Putamen (tissue), 1 donor: ENCODE measurements at regions not wholly inside any gene's neighbourhood (a gene's known extent, or its start where the extent isn't known, plus 50 kb on each side); places are given as distances from the start of the nearest gene placed in this dataset.

Source experiments
- DNase-seq: peaks from one replicate; pipeline ENCODE4 v3.0.0-alpha.2; 2016; ENCODE audit warnings: low spot score

DNA sequence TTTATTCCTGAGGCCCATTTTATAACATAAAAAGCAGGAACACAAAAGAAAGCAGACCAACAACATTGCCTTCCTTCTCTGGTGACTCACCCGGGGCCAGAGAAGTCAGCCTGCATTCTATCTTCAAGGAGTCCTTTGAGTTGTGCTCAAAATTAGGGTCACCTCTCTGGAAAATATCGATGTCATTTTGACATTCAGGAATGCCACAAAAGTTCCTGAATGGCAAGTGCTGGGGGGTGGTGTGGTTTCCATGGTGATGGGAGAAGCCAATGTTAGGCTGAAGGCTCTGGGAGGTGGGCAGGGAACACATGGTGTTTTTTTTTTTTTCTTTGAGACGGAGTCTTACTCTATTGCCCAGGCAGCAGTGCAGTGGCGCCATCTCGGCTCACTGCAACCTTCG, 159.6 kb downstream of the HAPSTR1 start:
- no peak for DNase-seq

GRCh38 chr16:9254863-9255262, 163.4 kb downstream of the HAPSTR1 start:
- DNase-seq: no peak

DNA sequence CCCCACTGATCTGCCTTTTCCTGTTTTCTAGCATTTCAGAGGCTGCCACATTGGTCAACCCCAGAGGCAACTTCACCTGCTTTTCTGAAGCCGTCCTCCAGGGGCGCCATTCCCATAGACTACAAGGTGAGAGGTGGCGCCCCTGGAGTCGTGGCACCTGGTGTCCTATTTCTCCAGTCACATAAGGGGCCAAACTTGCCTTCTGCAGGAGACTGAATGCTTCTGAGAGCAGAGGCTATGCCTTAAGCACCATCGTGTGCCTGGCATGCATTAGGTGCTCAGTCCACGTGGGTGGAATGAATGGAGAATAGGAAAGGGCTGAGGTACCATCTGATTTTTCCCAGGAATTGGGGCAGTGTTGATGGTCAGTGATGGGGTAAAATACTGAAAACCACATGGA, 164.8 kb downstream of the HAPSTR1 start:
- DNase-seq: no peak

DNA sequence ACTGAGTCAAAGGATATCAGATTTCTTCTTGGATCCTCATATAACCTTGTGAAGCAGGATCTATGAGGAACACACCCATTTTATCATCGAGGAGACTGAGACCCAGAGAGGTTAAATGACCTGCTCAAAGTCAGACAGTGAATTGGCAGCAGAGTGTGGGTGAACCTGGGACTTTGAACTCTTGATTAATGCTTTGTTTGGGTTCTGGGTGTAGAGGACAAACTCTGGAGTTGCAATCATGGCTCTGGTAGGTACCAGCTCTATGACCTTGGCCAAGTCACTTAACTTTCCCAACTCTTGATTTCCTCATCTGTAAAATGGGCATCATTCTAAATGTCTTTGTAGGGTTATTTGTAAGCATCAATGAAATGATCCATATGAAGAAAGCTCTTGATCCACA, 166.4 kb downstream of the HAPSTR1 start:
- no peak for DNase-seq

GRCh38 chr16:9258423-9259051, 167.1 kb downstream of the HAPSTR1 start:
- DNase-seq: peak; percentile 51

DNA sequence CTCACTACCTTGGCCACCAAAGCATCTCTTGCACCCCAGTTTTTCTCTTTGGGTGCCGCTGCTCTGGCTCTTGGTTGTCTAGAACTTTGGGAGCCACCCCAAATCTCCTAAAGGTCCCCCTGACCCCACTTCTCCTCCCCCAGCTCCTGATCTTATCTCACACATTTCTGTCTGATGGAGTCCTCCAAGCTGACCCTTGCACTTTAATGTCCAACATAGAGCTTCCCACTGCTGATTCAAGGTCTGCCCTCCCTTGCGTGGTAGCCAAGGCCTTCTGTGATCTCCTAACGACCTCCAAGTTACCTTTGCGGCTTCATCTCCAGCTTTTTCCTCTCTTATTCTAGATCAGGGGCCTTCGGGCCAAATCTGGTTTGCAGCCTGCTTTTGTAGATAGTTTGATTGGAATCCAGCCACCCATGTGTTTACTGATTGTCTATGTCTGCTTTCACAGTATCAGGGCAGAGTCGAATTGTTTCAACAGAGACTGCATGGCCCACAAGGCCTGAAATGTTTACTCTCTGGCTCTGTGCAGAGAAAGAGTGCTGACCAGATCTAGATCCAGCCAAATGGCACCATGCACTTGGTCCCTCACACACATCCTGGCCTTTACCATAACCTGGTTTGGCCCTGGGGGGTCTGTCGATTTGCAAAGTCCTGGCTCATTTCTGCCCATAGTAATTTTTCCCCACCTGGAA, 168.6 kb downstream of the HAPSTR1 start:
- DNase-seq: no peak

GRCh38 chr16:9260666-9261065, 169.2 kb downstream of the HAPSTR1 start:
- DNase-seq: no peak

GRCh38 chr16:9261376-9261775, 169.9 kb downstream of the HAPSTR1 start:
- no peak for DNase-seq

DNA sequence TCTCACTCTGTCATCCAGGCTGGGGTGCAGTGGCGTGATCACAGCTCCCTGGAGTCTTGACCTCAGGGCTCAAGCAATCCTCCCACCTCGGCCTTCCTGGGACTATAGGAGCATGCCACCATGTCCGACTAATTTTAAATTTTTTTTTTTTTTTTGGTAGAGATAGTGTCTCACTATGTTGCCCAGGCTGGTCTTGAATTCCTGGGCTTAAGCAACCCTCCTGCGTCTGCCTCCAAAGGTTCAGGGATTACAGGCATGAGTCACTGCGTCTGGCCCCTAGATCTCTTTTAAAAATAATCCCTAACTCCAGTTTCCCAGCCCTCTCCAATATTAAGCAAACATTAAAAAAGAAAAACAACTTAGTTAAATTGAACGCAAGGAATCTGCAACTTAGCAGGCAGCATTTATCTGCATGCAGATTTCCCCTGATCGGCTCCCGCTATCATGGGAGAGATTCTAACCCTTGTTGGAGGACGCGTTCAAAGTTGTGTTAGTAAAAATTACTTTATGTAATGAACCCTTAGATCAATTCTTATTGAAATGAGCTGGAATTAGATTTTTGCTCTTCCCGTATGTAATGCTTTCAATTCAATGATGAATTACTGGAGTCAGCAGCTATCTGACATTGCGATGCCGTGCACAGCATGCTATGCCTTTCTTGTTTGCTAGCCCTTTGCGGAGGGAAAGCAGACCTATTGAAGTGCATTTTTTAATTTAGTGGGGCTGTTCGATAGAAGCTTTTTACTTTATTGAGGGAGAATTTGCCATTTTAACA, 171.7 kb downstream of the HAPSTR1 start:
- DNase-seq: no peak

GRCh38 chr16:9264067-9264466, 172.6 kb downstream of the HAPSTR1 start:
- no peak for DNase-seq

DNA sequence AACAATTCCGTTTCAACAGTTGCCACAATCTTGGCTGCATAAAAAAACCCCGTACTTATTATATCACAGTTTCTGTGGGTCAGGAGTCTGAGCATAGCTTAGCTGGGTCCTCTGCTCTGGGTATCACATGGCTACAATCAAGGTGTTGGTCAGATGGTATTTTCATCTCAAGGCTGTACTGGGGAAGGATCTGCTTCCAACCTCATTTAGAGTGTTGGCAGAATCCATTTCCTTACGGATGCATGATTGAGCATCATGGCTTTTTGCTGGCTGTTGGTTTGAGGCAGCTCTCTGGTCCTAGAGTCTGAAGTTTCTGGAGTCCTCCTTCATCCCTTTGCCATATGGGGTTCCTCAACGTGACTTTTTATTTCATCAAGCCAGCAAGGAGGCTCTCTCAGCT, 177.0 kb downstream of the HAPSTR1 start:
- DNase-seq: no peak

GRCh38 chr16:9270424-9270823, 179.0 kb downstream of the HAPSTR1 start:
- no peak for DNase-seq

- DNase-seq: no peak
These were observed 179.5 kb downstream of the HAPSTR1 start for GRCh38 chr16:9270941-9271340.

DNA sequence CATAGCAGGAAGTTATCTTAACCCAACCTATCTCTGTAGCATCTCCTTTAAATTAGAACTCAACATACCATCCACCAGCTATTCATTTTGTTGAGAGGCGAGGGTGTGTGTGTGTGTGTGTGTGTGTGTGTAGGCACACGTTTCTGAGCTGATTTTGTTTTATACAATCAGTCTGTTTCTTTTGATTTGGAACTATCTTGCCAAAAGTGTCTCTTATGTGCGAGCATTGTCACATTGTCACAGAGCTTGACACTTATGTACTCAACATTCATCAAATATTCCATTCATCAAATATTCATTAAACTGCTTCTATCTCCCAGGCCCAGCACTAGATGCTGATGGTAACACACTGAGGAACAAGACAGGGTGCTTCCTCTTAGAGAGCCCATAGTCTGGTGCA, 180.4 kb downstream of the HAPSTR1 start:
- no peak for DNase-seq

DNA sequence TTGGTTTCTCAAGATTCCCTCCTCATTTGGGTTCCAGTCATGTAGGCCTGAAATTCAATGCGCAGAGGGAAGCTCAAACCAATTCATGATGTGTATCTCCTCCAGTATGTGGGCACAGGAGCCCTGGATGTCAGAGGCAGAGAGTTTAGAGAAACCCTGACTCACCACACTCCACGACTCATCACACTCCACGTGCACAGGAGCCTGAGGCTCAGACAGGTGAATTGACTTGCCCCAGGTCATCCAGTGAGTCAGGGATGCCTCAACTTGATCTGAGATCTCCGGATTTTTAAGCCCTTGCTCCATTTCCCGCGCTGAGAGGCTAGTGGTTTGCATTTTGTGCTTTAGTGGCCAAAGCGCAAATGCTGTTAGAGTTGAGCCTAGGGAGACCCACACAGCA, 183.9 kb downstream of the HAPSTR1 start:
- DNase-seq: no peak

- no peak for DNase-seq
These were observed 184.4 kb downstream of the HAPSTR1 start for GRCh38 chr16:9275816-9276354.

DNA sequence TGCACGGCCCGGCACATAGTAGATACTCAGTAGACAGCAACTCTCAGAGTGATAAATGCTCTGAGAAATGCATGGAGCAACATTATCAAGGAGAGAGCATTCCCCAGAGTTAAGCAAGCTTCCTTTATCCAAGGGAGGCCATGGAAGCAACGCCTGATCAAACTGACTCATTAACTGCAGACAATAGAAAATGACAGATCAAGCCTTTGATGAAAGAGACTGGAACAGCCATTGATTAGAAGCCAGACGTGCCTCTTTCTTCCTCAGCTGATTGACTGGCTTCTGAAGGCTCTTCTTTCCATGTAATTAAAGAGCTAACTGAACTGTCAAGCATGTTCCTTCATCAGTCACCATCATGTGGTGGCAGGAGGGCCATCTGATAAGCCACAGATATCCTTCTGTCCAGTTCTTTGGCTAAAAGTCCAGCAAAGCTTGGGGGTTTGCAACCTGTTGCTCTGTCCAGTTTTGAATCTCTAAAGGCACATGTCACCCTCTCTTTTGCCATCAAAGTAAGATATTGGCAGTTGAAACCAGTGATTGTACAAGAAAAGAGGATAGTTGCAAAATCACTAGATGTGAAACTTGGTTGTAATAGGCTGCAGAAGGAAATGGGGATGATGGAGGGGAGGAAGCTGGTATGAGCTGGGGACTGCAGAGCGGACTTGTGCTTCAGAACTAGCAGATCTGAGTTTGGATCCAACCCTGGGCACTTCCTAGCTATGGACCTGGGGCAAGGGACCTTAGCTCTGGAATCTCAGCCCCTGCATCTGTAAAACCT, 188.0 kb downstream of the HAPSTR1 start:
- DNase-seq: no peak

- no peak for DNase-seq
These were observed 188.6 kb downstream of the HAPSTR1 start for GRCh38 chr16:9280069-9280466.

DNA sequence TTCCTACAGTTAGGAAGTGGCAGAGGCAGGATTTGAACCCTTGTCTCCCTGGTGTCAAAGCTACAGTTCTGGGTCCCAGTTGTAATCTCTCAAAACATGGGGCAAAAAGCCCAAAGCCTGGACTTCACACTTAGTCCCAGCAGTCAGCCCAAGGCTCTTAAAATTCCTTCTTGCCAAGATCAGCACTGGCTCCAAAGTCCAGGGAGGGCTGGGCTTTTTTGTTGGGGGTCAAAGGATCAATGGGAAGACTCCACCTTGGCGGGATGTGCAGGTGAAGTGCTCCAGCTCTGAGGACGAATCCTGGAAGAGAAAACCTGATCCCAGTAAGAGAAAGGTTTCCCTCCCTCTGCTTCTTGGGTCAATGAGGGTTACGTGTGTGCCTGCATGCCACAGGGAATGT, 195.5 kb downstream of the HAPSTR1 start:
- no peak for DNase-seq

GRCh38 chr16:9296271-9296590, 204.8 kb downstream of the HAPSTR1 start:
- no peak for DNase-seq

DNA sequence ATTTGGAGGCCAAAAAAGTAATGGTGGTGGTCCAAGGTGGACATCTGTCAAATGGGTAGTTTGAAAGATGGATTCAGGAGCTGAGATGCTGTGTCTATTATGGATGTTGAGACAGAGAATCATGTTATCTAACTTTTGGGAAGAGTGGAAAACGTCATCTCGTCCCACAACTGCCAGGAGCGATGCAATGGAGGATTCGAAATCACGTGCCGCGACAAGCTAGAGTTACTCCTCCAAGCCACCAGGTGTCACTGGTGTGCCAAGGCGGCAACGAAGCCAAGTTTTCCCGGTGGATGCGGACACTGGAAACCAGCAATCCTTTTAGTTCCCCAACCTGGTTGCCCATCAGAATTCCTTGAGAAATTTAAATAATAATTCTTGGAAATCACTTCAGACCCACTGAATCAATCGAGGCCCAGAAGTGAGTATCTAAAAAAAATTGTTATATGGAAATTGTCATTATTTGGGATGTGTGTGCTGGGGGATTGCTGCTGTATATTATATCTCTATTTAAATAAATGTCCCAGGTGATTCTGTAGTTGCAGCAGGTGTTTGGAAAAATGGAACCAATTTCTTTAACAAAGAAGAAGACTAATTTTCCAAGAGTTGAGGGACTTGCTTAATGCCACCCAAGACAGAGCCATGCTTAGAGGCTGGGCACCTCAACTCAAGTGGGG, 206.1 kb downstream of the HAPSTR1 start:
- DNase-seq: peak; percentile 39

DNA sequence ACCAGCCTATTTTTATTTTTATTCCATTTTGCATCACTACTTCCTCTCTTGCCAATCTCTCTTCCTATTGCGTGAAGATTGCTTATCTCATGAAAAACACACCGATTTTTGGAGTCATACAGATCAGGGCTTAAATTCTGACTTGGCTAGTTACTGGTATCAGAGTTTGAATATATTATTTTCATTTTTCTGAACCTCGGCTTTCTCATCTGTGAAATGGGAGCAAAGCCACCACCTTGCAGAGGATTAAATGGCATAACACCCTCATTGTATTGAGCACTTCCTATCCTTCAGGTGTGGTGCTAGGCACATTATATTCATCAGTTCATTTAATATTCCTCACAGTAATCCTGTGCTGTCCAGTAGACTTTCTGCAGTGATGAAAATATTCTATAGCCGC, 208.8 kb downstream of the HAPSTR1 start:
- no peak for DNase-seq
